ENCODE measurements at regions not wholly inside any gene's neighbourhood (a gene's known extent, or its start where the extent isn't known, plus 50 kb on each side); places are given as distances from the start of the nearest gene placed in this dataset.

GRCh38 chr3:115233021-115233420 lies 85.9 kb upstream of the ZBTB20 start:
- Mint-ChIP-seq H3K4me1 (ENCODE audit: low read depth in 2 of 2) (no peaks in the 10 kb centered on the region), H3K4me3 (no peak overlapping the region), H3K27ac (no peak overlapping the region), H3K9me3 (no peaks in the 10 kb centered on the region), H3K36me3 (ENCODE audit: insufficient read depth) (no peaks in the 10 kb centered on the region), H3K27me3 (no peaks in the 10 kb centered on the region)
- DNase-seq (no peak), ATAC-seq (replicated peaks) (no peak)

- DNase-seq (no peak), ATAC-seq (replicated peaks) (no peak)
- H3K4me3 Mint-ChIP-seq: no peak overlapping the region
- H3K4me1 Mint-ChIP-seq (ENCODE audit: low read depth in 2 of 2): no peaks in the 10 kb centered on the region
- no peak overlapping the region for H3K27ac Mint-ChIP-seq
- H3K9me3 Mint-ChIP-seq: no peaks in the 10 kb centered on the region
- no peaks in the 10 kb centered on the region for H3K27me3 Mint-ChIP-seq
- H3K36me3 Mint-ChIP-seq (ENCODE audit: insufficient read depth): no peaks in the 10 kb centered on the region
These were observed 89.4 kb upstream of the ZBTB20 start for GRCh38 chr3:115236496-115236895.

DNA sequence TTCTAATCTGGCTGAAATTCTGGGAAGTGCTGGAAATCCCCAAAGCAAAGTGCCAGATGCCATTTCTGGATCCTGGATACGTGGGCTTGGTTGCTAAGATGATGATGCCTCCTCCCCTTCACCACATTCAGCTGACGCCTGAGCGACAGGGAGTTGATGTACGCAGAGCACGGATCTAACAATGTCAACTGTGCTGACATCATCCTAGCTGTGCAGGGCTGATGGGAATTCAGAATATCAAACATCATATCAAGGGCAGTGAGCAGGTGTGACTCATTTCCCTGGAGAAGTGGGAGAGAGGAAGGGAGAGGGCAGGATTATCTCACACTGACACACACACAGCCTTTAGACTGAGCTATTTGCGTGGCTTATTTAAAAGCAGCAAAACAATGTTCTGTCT lies 92.6 kb upstream of the ZBTB20 start:
- ATAC-seq (replicated peaks): no peak

DNA sequence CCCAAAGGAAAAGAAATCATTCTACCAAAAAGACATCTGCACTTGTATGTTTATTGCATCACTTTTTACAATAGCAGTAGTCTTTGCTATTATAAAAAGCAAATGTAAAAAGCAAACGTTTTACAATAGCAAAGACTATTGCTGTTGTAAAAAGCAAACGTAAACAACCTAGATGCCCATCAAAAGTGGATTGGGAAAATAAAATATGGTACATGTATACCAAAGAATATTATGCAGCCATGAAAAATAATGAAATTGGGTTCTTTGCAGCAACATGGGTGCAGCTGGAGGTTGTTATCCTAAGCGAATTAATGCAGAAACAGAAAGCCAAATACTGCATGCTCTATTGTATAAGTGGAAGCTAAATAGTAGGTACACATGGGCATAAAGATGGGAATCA lies 97.3 kb upstream of the ZBTB20 start:
- H3K36me3 Mint-ChIP-seq (ENCODE audit: insufficient read depth): no peaks in the 10 kb centered on the region
- no peak overlapping the region for H3K4me3 Mint-ChIP-seq
- H3K4me1 Mint-ChIP-seq (ENCODE audit: low read depth in 2 of 2): no peaks in the 10 kb centered on the region
- DNase-seq: no peak
- ATAC-seq (replicated peaks): no peak
- no peak overlapping the region for H3K27ac Mint-ChIP-seq
- peaks cover 0 to 10% of the 10 kb centered on the region in 2 donors for H3K27me3 Mint-ChIP-seq
- H3K9me3 Mint-ChIP-seq: no peaks in the 10 kb centered on the region

More for the DNA sequence above, 92.6 kb upstream of the ZBTB20 start:
- DNase-seq: no peak
- Mint-ChIP-seq H3K27me3 (peaks cover 0 to 10% of the 10 kb centered on the region in 2 donors), H3K4me1 (ENCODE audit: low read depth in 2 of 2) (no peaks in the 10 kb centered on the region), H3K27ac (no peak overlapping the region), H3K4me3 (no peak overlapping the region), H3K9me3 (no peaks in the 10 kb centered on the region), H3K36me3 (ENCODE audit: insufficient read depth) (no peaks in the 10 kb centered on the region)

DNA sequence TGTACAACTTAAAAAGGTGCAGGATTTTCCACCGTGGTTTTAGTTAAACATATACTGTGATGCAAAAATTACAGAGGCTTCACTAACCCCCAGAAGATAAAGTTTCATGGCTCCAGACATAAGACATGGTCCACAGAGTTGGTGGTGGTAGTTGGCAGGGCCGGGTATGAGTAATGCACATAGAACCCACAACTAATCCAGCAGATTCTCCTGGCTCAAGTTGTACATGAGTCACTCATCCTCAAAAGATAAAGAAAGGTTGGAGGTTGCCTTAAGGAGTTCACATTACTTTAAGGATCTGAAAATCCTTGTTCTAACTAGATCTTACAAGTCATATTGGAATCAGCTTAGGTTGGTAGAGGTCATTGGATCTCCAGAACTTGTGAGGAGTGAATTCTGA lies 98.3 kb upstream of the ZBTB20 start:
- no peaks in the 10 kb centered on the region for H3K4me1 Mint-ChIP-seq (ENCODE audit: low read depth in 2 of 2)
- no peak overlapping the region for H3K27ac Mint-ChIP-seq
- no peak overlapping the region for H3K4me3 Mint-ChIP-seq
- ATAC-seq (replicated peaks) (no peak), DNase-seq (no peak)
- H3K27me3 Mint-ChIP-seq: peaks cover 0 to 10% of the 10 kb centered on the region in 2 donors
- no peaks in the 10 kb centered on the region for H3K36me3 Mint-ChIP-seq (ENCODE audit: insufficient read depth)
- H3K9me3 Mint-ChIP-seq: no peaks in the 10 kb centered on the region

DNA sequence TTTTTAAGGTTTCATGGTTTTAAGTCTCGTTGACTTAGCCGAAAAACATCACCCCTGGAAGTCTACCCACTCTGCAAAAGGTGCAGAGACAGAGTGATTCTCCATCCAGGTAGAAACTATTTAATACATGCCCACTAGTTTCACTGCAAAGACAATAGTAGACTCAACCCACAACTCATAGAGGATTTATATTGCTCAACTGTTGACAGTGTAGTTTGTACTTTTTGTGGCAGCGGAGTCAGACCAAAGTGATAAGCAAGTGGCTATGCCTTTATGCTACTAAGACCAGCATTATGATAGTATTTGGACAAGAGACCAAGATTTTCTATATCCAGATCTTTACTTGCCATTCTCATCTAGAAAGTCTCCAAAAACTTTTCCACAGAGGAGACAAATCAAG lies 98.8 kb upstream of the ZBTB20 start:
- Mint-ChIP-seq H3K27me3 (peaks cover 0 to 10% of the 10 kb centered on the region in 2 donors), H3K27ac (no peak overlapping the region), H3K36me3 (ENCODE audit: insufficient read depth) (no peaks in the 10 kb centered on the region), H3K4me1 (ENCODE audit: low read depth in 2 of 2) (no peaks in the 10 kb centered on the region), H3K4me3 (no peak overlapping the region), H3K9me3 (no peaks in the 10 kb centered on the region)
- no peak for ATAC-seq (replicated peaks)
- DNase-seq: no peak

DNA sequence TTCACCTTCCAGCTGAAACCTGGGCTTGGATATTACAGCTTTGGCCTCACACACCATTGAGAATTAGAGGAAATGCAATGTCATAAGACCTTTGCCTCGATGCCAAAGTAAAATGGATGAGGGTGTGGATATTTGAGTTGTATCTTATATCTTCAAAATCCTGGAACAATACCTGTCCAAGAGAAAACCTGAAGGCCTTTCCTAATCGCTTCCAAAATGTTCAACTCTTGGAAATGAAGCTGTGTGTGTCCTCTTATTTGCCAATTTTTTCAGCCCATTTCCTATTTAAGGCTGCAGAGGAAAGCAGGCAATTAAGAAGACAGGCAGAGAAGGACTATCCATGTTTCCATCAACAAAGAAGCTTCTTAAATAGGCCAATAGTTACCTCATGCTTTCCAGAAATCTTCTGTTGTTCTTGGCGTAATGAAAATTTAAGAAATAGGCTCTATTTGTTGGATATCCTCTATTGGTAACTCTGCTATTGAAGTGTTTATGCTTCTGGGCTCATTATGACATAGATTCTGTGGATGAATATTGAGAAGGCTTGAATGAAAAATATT lies 99.5 kb upstream of the ZBTB20 start:
- no peak for DNase-seq
- Mint-ChIP-seq H3K36me3 (ENCODE audit: insufficient read depth) (no peaks in the 10 kb centered on the region), H3K4me3 (no peak overlapping the region), H3K27ac (no peak overlapping the region), H3K27me3 (peaks cover 0 to 10% of the 10 kb centered on the region in 2 donors), H3K9me3 (no peaks in the 10 kb centered on the region), H3K4me1 (ENCODE audit: low read depth in 2 of 2) (no peaks in the 10 kb centered on the region)
- no peak for ATAC-seq (replicated peaks)

DNA sequence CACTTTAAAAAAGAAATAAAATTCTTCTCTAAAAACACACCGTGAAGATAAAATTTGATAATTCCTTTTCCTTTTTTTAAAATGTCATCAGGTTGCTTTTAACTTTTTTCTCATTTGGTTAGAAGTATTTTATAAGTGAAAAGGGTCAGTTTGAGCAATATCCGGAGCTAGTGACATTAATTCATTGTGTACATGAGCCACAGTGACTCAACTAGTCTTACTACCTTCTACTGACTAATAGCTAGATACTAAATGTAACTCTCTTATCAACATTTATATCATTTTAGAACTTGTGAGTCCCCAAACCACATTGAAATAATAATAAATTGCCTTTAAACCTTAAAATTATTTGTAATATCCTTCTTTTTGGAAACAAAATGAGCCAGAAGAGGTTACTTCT lies 101.2 kb upstream of the ZBTB20 start:
- Mint-ChIP-seq H3K36me3 (ENCODE audit: insufficient read depth) (no peaks in the 10 kb centered on the region), H3K27me3 (peaks cover 0 to 4% of the 10 kb centered on the region in 2 donors), H3K9me3 (no peaks in the 10 kb centered on the region), H3K4me1 (ENCODE audit: low read depth in 2 of 2) (no peaks in the 10 kb centered on the region), H3K27ac (no peak overlapping the region), H3K4me3 (no peak overlapping the region)
- DNase-seq (no peak), ATAC-seq (replicated peaks) (no peak)

GRCh38 chr3:115251509-115251908 lies 104.4 kb upstream of the ZBTB20 start:
- Mint-ChIP-seq H3K4me3 (no peak overlapping the region), H3K9me3 (peaks cover 0 to 9% of the 10 kb centered on the region in 2 donors), H3K27me3 (peaks cover 8 to 15% of the 10 kb centered on the region in 2 donors), H3K27ac (no peak overlapping the region), H3K4me1 (ENCODE audit: low read depth in 2 of 2) (no peaks in the 10 kb centered on the region), H3K36me3 (ENCODE audit: insufficient read depth) (no peaks in the 10 kb centered on the region)
- DNase-seq (no peak), ATAC-seq (replicated peaks) (no peak)

DNA sequence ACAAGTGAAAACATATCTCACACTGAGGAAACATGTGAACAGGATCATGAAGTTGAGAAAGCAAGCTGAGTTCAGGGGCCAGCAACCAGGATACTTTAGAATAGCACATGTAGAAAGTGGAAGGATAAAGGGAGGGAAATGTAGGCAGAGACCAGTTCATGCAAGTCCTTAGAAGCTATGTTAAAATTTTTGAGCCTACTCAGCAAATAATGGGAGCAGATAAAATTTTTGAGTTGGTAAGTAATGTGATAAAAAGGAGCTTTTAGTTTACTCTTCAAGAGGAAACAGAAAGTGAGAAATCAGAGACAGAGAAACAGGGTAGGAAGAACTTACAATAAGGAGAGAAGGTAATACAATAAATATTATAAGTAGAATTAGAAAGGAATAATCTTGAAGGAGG lies 105.6 kb upstream of the ZBTB20 start:
- Mint-ChIP-seq H3K36me3 (ENCODE audit: insufficient read depth) (no peaks in the 10 kb centered on the region), H3K4me3 (no peak overlapping the region), H3K27ac (no peak overlapping the region), H3K9me3 (peaks cover 0 to 14% of the 10 kb centered on the region in 2 donors), H3K27me3 (peaks cover 8 to 27% of the 10 kb centered on the region in 2 donors), H3K4me1 (ENCODE audit: low read depth in 2 of 2) (no peaks in the 10 kb centered on the region)
- DNase-seq (no peak), ATAC-seq (replicated peaks) (no peak)

DNA sequence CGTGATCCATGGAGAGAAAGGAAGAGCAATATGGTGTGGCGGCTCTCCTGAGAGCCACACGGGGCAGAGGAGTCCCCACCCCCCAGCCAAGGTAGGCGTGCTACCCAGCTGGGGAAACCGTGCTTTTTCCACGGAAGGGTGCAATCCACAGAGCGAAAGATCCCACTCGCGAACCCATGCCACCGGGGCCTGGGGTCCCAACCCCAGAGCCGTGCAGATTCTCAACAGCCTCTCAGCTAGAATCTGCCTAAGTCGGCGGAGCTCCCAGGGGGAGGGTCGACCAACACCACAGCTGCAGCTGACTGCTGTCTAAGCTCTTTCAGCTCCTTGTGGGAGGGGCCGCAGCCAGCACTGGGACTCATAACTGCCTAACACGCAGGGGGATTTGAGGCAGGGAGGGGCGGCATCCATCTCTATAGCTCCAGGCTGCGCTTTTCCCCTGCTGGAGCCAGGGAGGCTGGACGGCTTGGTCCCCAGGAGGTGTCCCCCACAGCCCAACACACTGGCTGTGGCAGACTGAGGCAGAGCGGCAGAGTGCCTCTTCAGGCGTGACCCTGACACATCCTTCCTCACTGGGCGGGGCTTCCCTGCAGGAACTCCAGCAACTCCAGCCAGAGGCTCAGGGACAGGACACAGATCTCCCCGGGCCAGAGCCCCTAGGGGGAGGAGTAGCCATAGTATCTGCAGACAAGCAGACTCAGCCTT lies 107.6 kb upstream of the ZBTB20 start:
- peaks cover 0 to 16% of the 10 kb centered on the region in 2 donors for H3K9me3 Mint-ChIP-seq
- DNase-seq (no peak), ATAC-seq (replicated peaks) (no peak)
- H3K36me3 Mint-ChIP-seq (ENCODE audit: insufficient read depth): no peaks in the 10 kb centered on the region
- H3K27me3 Mint-ChIP-seq: peaks cover 8 to 30% of the 10 kb centered on the region in 2 donors
- no peaks in the 10 kb centered on the region for H3K4me1 Mint-ChIP-seq (ENCODE audit: low read depth in 2 of 2)
- H3K27ac Mint-ChIP-seq: no peak overlapping the region
- H3K4me3 Mint-ChIP-seq: no peak overlapping the region

GRCh38 chr3:115255197-115255585 lies 108.1 kb upstream of the ZBTB20 start:
- Mint-ChIP-seq H3K4me1 (ENCODE audit: low read depth in 2 of 2) (no peaks in the 10 kb centered on the region), H3K27me3 (peaks cover 8 to 30% of the 10 kb centered on the region in 2 donors), H3K9me3 (peaks cover 0 to 16% of the 10 kb centered on the region in 2 donors), H3K4me3 (no peak overlapping the region), H3K36me3 (ENCODE audit: insufficient read depth) (no peaks in the 10 kb centered on the region), H3K27ac (no peak overlapping the region)
- ATAC-seq (replicated peaks): no peak
- DNase-seq: no peak

GRCh38 chr3:115270849-115271248 lies 123.8 kb upstream of the ZBTB20 start:
- no peaks in the 10 kb centered on the region for H3K27me3 Mint-ChIP-seq
- no peak overlapping the region for H3K27ac Mint-ChIP-seq
- H3K4me3 Mint-ChIP-seq: no peak overlapping the region
- no peak for ATAC-seq (replicated peaks)
- H3K9me3 Mint-ChIP-seq: no peaks in the 10 kb centered on the region
- DNase-seq: no peak
- no peaks in the 10 kb centered on the region for H3K36me3 Mint-ChIP-seq (ENCODE audit: insufficient read depth)
- no peaks in the 10 kb centered on the region for H3K4me1 Mint-ChIP-seq (ENCODE audit: low read depth in 2 of 2)

DNA sequence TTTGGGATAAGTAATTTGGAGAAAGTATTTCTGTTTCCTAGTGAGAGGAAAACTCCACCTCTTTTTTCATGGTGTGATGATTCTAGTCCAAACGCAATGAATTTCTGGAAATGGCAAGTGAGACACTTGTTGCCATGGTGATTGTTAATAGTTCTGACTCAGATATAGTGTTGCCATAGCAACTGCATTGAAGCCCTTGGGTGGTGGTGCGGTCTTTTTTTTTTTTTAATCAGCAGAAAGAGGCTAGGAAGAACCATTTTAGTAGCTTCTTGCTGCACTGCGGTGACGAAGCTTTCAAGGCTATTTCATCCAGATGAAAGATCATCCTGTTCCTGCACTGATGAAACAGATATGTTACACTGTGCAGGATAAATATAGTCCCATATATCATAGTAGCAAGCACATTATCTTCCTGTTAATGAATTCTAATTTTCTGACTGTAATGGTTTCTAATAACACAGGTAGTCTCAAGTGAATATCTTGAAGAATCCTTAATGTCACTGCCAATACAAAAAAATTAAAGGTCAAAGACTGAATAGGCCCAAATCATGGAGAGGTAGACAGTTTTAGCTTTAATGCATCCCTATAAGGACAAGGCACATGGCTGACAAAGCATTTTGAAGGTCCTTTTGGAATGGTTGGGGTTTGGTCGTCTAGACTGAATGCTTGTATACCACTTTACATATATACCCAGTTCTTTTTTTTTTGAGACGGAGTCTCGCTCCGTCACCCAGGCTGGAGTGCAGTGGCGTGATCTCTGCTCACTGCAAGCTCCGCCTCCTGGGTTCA lies 125.1 kb upstream of the ZBTB20 start:
- no peaks in the 10 kb centered on the region for H3K9me3 Mint-ChIP-seq
- no peak for DNase-seq
- no peaks in the 10 kb centered on the region for H3K4me1 Mint-ChIP-seq (ENCODE audit: low read depth in 2 of 2)
- no peak for ATAC-seq (replicated peaks)
- no peaks in the 10 kb centered on the region for H3K36me3 Mint-ChIP-seq (ENCODE audit: insufficient read depth)
- no peak overlapping the region for H3K27ac Mint-ChIP-seq
- no peak overlapping the region for H3K4me3 Mint-ChIP-seq
- no peaks in the 10 kb centered on the region for H3K27me3 Mint-ChIP-seq
